Islet of Langerhans (tissue), 1 donor: ENCODE measurements at regions not wholly inside any gene's neighbourhood (a gene's known extent, or its start where the extent isn't known, plus 50 kb on each side); places are given as distances from the start of the nearest gene placed in this dataset.
"Not testable (repeated sequence)": the region's sequence is repeated elsewhere in the genome, so short reads cannot be mapped to it uniquely, and the experiment has no call there.

Experiments
- FAIRE-seq: peaks from one replicate; lab custom pipeline; 2011; peaks lifted over from hg19 to GRCh38; lab: Jason Lieb, UNC

DNA sequence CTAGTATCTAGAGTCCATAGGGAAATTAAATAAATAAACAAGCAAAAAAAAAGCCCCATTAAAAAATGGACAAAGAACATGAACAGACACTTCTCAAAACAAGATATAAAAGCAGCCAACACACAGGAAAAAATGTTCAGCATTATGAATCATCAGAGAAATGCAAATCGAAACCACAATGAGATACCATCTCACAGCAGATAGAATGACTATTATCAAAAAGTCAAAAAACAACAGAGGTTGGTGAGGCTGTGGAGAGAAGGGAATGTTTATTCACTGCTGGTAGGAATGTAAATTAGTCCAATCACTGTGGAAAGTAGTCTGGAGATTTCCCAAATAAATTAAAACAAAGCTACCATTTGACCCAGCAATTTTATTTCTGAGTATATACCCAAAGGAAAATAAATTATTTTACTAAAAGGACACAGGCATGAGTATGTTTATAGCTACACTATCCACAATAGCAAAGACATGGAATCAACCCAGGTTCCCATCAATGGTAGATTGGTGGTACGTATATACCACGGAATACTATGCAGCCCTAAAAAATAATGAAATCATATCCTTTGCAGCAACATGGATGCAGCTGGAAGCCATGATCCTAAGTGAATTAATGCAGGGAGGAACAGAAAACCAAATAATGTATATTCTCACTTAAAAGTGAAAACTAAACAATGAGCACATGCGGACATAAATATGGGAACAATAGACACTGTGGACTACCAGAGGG is 366.5 kb upstream of the SEMA3C start:
- FAIRE-seq = no peak

DNA sequence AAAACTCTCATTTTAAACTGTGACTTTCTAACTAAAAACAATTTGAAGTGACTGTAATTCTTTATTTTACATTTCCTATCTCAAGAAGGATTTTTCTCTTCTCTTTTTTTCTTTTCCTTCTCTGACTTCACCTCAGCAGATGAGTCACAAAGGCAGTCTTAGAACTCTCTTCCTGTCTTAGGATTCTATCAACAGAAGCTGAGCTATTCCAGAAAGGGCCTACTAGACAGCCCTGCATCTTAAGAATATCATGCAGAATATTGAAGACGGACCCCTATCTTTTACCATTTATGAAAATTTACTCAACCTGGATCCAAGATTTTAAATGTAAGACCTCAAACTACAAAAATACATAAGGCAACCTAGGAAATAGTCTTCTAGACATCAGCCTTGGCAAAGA is 365.7 kb upstream of the SEMA3C start:
- no peak for FAIRE-seq

GRCh38 chr7:81280531-81280930 is 361.7 kb upstream of the SEMA3C start:
- no peak for FAIRE-seq

GRCh38 chr7:81277691-81278090 is 358.8 kb upstream of the SEMA3C start:
- no peak for FAIRE-seq

DNA sequence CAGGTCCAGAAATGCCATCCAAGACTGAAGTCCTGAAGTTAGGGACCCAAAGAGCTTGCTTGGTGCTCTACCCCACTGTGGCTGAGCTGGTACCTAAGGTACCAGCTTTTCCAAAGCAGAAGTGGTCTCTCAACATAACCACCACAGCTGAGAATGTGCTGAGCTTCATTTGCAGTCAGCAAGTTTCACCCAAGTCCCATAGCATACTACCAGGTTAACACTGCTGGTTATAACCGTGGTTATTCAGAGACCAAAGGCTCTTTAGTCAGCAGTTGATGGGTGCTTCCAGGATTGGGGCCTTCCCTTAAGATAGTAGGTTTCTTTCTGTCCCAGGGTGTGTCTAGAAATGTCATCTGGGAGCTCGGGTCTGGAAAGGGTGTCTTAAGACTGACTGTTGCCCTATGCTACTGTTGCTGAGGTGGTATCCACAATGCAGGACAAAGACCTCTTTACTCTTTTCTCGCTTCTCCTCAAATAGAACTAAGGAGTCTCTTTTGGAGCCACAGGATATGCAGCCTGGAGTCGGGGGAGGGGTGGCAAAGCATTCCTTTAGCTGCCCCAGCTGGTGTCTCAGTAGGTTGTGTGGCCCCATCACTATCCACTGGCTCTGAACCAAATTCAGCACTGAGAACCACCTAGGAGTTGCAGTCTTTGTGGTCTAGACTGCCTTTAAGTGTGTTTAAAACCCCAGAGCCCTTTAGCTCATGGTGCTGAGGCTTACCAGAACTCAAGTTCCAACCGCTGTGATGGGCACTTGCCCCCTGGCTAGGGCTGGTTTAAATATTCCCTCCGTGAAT is 354.9 kb upstream of the SEMA3C start:
- FAIRE-seq = no peak

GRCh38 chr7:81272176-81272575 is 353.3 kb upstream of the SEMA3C start:
- no peak for FAIRE-seq

DNA sequence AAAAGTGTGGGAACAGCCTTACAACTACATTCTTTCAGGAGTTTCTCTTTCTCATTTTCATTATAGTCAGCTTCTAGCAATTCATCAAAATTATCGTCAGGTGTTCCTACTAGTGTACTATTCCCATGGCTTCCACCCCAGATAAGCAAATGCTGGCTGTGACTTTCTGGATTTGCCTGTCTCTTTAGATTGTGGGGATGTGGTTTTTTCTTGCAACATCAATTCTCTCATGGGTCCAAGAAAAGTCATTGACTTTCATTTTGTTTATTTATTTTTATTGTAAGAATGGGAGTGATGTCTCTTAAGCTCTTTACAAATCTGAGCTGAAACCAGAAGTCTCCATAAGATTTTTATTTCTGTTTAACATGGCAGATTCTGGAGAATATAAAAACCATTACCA is 349.7 kb upstream of the SEMA3C start:
- FAIRE-seq = no peak

GRCh38 chr7:81267508-81267907 is 348.7 kb upstream of the SEMA3C start:
- no peak for FAIRE-seq

DNA sequence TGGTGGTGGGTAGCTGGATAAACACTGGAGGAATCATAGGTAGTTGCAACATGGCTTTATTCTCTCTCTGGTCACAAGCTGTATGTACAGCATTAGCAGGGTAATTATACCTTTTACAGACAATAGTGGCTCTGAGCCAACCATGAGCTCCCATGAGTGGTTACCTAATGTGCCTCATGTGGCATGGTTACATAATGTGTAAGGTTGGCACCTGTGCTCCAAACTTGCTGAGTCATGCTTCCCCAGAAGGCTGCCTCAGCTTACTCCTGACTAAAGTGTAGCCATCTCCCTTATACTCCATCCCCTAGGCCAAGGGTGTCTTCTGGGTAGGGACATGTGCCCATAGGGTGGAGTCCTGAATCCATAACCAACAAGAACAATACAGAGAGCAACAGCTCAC is 345.3 kb upstream of the SEMA3C start:
- FAIRE-seq = no peak

DNA sequence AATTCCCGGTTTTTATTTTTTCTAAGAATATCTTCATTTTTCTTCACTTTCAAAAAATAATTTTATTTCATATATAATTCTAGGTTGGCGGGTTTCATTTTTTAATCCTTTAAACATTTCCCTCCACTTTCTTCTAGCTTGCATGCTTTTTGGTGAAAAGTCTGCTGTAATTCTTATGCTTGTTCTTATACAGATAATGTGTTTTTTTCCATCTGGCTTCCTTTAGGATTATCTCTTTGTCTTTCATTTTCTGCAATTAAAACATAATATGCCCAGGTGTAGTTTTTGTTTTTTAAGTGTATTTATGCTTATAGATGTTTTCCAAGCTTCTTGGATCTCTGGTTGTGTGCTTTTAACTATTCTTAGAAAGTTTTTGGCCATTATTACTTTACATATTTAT is 341.3 kb upstream of the SEMA3C start:
- FAIRE-seq = no peak

- no peak for FAIRE-seq
Measured at GRCh38 chr7:81256991-81257390, 338.1 kb upstream of the SEMA3C start.

DNA sequence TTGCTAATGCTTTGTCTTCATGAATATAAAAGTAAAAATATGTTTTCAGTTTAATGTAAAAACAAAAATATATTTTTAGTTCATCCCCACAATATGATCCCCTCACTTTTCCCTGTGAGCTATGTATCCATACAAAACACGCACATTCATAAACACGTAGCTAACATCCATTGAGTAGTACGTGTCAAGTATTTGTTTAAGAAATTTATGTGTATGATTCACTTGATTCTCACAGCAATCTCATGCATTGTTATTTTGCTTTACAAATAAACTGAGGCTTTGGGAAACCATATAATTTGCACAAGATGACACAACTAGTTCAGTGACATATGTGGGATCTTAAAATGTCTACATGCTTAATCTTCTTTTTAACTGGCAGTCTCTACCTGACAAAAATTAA is 329.6 kb upstream of the SEMA3C start:
- no peak for FAIRE-seq

DNA sequence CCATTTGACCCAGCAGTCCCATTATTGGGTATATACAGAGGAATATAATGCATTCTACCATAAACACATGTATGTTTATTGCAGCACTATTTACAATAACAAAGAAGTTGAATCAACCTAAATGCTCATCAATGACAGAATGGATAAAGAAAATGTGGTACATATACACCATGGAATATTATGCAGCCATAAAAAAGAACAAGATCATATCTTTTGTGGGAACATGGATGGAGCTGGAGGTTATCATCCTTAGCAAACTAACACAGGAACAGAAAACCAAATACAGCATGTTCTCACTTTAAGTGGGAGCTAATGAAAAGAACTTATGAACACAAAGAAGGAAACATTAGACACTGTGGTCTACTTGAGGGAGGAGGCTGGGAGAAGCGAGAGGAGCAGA is 328.5 kb upstream of the SEMA3C start:
- FAIRE-seq = not testable (repeated sequence)

GRCh38 chr7:81245353-81245752 is 326.5 kb upstream of the SEMA3C start:
- FAIRE-seq = no peak

DNA sequence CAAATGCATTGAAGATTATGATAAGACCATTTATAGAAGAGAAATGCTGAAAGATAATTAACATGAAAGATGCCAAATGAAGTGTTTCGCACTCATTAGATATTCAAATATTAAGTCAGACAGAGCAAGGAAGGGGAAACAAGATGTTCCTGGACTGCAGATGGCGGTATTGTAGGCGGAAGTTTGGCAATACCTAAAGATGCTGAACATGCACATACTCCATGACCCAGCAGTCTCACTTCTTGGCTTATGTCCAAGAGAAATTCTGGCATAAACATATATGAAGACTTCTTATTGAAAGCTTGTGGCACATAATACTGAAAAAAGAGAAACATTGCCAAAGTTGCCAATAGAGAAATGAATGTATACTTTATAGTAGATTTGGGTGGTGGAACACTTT is 325.4 kb upstream of the SEMA3C start:
- no peak for FAIRE-seq

DNA sequence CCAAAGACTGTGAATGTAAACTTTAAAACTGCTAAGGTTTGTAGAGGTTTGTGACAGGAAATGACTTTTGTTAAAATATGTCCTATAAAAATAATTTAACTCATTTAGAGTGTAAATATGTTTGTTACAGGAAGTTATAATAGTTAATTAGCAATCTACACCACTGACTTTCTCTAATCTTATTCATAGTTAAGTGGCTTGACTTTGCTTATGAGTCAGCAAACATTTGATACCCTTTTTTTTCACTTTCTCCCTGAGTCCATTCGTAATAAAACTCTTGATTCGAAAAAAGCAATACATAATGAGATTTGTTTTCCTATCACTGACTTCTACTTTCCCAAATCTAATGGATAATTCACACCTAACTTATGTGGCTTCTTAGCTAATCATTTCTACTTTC is 317.7 kb upstream of the SEMA3C start:
- FAIRE-seq = no peak

- FAIRE-seq = no peak
Measured at GRCh38 chr7:81235997-81236396, 317.1 kb upstream of the SEMA3C start.

GRCh38 chr7:81234896-81235295 is 316.0 kb upstream of the SEMA3C start:
- FAIRE-seq = no peak

DNA sequence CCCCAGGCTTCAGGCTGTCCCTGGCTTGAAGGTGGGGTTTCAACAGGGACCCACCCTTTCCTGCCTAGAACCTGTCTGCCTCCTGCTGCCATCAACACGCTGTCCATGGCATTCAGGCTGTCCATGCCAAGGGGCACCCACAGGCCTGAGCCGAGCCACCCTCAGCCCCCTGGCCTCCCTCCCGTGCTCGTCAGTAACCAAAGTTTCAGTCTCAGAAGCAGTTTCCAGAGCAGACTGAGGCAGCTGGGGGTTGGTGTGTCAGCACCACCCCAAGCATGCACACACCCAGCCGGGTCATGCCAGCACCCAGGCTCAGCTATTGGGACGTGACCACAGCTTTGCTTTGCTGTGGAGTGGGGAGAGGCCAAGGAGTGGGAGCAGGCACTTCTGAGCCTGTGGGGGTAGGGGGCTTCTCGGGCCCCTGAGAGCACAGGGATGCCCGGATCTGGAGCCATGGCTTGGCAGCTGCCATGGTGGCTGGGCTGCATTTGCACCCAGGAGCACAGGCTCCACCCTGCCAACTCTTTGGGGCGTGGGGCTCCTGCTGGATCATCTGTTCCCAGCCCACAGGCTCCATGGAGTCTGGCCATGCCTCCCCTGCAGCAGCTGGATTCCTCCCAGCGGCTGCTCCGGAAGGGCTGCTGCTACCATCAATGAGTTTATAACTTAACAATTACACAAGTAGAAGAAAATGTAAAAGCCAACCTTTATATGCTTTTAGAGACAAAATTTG is 314.5 kb upstream of the SEMA3C start:
- no peak for FAIRE-seq

DNA sequence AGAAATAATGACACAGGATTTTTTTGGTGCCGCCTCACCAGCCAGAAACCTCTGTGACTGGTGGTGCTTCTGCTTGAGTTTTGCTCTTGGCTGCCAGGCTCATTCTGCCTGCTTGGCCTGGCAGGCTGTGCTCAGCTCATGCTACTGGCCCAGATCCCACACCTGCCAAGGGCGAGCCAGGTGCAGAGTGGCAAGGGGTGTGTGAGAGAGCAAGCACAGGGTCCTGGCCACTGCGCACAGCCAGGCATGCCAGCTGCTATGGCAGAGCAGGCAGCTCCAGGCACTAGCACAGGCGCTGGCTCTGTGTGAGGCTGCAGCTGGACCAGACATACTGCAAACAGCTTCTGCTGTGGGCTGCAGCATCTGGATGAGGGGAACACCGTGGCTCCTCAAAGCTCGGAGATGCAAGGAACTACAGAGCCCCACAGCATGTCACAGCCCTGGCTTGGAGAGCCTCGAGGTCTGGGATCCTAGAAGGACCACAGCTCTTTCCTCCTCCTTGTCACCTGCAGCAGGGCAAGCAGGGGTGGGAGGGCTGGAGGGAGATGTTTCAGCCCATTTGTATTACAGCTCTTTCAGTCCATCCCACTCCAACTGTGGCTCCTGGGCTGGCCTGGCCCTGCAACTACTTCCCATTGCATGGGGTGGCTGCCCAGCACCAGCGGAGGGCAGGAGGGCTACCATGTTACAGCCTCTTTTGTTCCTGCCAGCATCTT is 313.4 kb upstream of the SEMA3C start:
- FAIRE-seq = no peak

DNA sequence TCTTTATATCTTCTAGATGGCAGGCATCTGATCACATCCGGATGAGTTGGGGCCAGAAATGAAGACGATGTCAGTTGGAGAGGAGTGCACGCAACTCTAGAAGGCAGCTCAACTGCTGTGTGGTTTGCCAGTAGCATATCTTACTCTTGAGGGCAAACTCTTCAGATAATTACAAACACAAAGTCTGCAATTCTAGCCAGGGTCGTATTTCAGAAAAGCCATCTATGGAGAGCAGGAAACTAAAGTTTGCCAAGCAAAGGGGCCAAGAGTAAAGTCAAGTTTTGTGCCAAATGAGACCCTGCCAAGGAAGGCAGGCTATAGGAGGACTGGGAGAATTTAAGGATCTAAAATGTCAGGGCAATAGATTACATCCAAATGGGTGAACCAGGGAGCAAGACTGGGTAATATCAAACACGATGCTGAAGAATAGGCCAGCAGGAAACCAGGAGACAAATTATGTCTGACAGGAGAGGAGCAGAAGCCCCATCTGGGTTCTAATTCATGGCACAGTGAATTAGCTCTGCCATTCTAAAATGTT is 312.5 kb upstream of the SEMA3C start:
- no peak for FAIRE-seq

DNA sequence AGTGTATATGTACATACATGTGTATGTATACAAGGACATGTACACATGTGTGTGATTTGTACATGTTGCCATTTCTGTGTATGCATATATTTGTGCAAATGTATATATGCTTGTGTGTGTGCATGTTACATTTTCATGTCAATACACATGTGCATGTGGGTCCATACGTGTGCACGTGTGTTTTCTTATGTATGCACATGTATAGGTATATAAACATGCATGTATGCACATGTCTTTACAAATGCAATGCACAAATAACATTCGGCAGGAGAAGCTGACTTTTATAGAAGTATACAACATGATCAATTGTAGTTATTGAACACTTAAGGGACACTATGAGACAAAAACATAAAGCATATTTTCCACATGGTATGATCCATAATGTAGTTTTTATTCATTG is 307.4 kb upstream of the SEMA3C start:
- no peak for FAIRE-seq
